ENCODE measurements at regions not wholly inside any gene's neighbourhood (a gene's known extent, or its start where the extent isn't known, plus 50 kb on each side); places are given as distances from the start of the nearest gene placed in this dataset.

DNA sequence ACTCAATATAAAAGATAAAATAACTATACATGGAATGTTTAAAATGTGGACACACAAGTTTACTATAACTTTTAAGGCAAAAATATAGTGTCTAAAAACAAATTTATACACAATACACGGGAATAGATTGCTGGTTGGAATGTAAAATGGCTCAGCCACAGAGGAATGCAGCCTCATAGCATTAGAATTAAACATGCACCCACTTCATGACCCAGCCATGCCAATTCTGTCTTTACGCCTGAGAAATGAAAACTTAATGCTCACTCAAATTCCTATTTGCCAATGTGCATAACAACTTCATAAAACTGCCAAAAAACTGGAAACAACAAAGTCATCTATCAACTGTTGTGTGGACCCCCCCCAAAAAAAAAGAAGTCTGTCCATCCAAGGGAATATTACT lies 1006.6 kb upstream of the POU3F3 start:
- no peak for TF ChIP-seq POLR2A (IDR thresholded peaks at IDR 0.05; ENCODE audit: borderline replicate concordance, extremely low read depth, insufficient read depth, insufficient read length)
- no peak for TF ChIP-seq SP1 (IDR thresholded peaks at IDR 0.05; ENCODE audit: low read depth)
- TF ChIP-seq, protein P1, sequence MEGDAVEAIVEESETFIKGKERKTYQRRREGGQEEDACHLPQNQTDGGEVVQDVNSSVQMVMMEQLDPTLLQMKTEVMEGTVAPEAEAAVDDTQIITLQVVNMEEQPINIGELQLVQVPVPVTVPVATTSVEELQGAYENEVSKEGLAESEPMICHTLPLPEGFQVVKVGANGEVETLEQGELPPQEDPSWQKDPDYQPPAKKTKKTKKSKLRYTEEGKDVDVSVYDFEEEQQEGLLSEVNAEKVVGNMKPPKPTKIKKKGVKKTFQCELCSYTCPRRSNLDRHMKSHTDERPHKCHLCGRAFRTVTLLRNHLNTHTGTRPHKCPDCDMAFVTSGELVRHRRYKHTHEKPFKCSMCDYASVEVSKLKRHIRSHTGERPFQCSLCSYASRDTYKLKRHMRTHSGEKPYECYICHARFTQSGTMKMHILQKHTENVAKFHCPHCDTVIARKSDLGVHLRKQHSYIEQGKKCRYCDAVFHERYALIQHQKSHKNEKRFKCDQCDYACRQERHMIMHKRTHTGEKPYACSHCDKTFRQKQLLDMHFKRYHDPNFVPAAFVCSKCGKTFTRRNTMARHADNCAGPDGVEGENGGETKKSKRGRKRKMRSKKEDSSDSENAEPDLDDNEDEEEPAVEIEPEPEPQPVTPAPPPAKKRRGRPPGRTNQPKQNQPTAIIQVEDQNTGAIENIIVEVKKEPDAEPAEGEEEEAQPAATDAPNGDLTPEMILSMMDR (IDR thresholded peaks at IDR 0.05 in 2 of 3, conservative IDR thresholded peaks at IDR 0.05 in 1 of 3; ENCODE audit: borderline replicate concordance in 1 of 3, insufficient read depth in 1 of 3, low read depth in 2 of 3, low read length in 2 of 3), result no peak
- no peak for TF ChIP-seq CEBPB (IDR thresholded peaks at IDR 0.05; ENCODE audit: low read depth)
- TF ChIP-seq EZH2 (IDR thresholded peaks at IDR 0.05), result no peak
- TF ChIP-seq EZH2phosphoT487 (IDR thresholded peaks at IDR 0.05; ENCODE audit: borderline replicate concordance), result no peak
- no peak for TF ChIP-seq POLR2AphosphoS5 (IDR thresholded peaks at IDR 0.05; ENCODE audit: low read depth, low read length)
